ENCODE measurements at regions not wholly inside any gene's neighbourhood (a gene's known extent, or its start where the extent isn't known, plus 50 kb on each side); places are given as distances from the start of the nearest gene placed in this dataset.

DNA sequence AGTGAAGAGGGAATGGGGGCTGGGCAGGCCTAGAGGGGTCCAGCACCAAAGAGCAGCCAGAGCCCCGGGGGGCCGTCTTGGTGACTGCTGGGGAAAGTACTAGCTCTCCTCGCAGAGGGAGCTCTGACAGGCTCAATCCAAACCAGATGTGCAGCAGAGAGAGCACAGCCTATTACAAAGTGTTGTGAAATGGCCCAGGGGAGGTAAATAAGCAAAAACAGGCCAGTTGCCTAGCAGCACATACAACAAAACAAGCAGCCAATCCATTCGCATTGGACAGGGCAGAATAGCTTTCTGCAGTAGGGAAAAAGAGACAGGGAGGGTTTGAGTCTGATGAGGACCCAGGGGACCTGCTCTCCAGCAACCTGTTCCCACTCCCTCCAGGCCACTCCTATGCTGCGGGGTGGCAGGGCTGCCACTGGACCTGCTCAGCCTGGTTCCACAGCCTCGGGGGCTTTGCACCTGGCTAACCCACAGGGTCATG is 239.6 kb upstream of the FGGY start:
- H2AK5ac ChIP-seq (ENCODE audit: low read depth, low read length): peak overlapping the region; percentile 66
- H3K4me3 ChIP-seq (ENCODE audit: low read length in 2 of 2): no peak overlapping the region
- no peak overlapping the region for H2BK5ac ChIP-seq (ENCODE audit: low read length)
- H3K14ac ChIP-seq (ENCODE audit: low read length): peak overlapping the region; percentile 85
- peak overlapping the region; percentile 81 for H3K4ac ChIP-seq (ENCODE audit: low read length)
- H3K4me2 ChIP-seq (ENCODE audit: insufficient read depth, low read length, poor library complexity, severe bottlenecking): no peak overlapping the region
- peak overlapping the region; percentile 5 for H3K23ac ChIP-seq (ENCODE audit: low read depth, low read length, poor library complexity)
- no peak overlapping the region for H4K91ac ChIP-seq (ENCODE audit: low read depth, low read length, poor library complexity)
- H3K27ac ChIP-seq (replicated peaks; ENCODE audit: low read length): no peak overlapping the region
- no peak overlapping the region for H4K8ac ChIP-seq (ENCODE audit: low read depth, low read length)
- H3K79me1 ChIP-seq (ENCODE audit: low read depth, low read length): no peaks in the 10 kb centered on the region
- peaks cover 5 to 17% of the 10 kb centered on the region in 2 donors for H3K4me1 ChIP-seq (ENCODE audit: control insufficient read depth in 2 of 2, insufficient read depth in 1 of 2, low read depth in 1 of 2, low read length in 2 of 2)
- peak overlapping the region; percentile 78 for H3K18ac ChIP-seq (ENCODE audit: low read length)
- no peak for DNase-seq (ENCODE audit: low spot score)
- H3K36me3 ChIP-seq (replicated peaks in 1 of 2; ENCODE audit: control insufficient read depth in 2 of 2, insufficient read depth in 2 of 2, low read length in 2 of 2): no peaks in the 10 kb centered on the region
- H2AFZ ChIP-seq (ENCODE audit: low read length): peak overlapping the region; percentile 7
- no peaks in the 10 kb centered on the region for H3K27me3 ChIP-seq (ENCODE audit: control insufficient read depth in 3 of 3, insufficient read depth in 3 of 3, low read depth in 1 of 3, low read length in 3 of 3)
- no peaks in the 10 kb centered on the region for H3K9me3 ChIP-seq (replicated peaks in 1 of 2; ENCODE audit: control insufficient read depth in 2 of 2, insufficient read depth in 1 of 2, low read depth in 1 of 2, low read length in 2 of 2)
- no CpG with 5 or more reads among the region's 6 CpGs for WGBS, 2 donors (ENCODE audit: extremely low coverage in 2 of 2, insufficient read length in 2 of 2, insufficient replicate concordance in 1 of 2)
- no peak overlapping the region for H2BK120ac ChIP-seq (ENCODE audit: low read depth, low read length)
- H3K9ac ChIP-seq (ENCODE audit: low read depth, low read length, poor library complexity): peak overlapping the region; percentile 46
- peak overlapping the region; percentile 41 for H2BK15ac ChIP-seq (ENCODE audit: low read length)
- peak overlapping the region; percentile 53 for H2BK12ac ChIP-seq (ENCODE audit: low read length)

DNA sequence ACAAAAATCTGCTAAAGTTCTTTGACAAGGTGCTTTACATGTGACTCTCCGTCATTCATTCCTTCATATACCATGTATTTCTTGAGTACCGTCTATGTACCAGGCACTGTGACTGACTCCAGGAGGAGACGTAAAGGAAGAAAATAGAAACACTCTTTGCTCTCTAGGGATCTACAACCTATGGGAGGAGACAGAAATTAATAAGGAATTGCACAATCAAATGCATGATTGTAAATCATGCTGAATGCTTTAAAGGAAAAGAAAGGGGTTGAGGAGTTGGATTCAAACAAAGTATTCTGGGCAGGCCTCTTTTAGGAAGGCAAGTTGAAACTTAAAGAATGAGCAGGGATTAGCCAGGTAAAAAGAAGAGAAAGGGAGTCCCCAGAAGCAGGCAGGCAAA is 239.1 kb upstream of the FGGY start:
- no peak overlapping the region for H2BK12ac ChIP-seq (ENCODE audit: low read length)
- no peak overlapping the region for H3K14ac ChIP-seq (ENCODE audit: low read length)
- H2BK15ac ChIP-seq (ENCODE audit: low read length): no peak overlapping the region
- no peak overlapping the region for H3K23ac ChIP-seq (ENCODE audit: low read depth, low read length, poor library complexity)
- H2AK5ac ChIP-seq (ENCODE audit: low read depth, low read length): peak overlapping the region; percentile 66
- peak overlapping the region; percentile 46 for H3K9ac ChIP-seq (ENCODE audit: low read depth, low read length, poor library complexity)
- no peaks in the 10 kb centered on the region for H3K27me3 ChIP-seq (ENCODE audit: control insufficient read depth in 3 of 3, insufficient read depth in 3 of 3, low read depth in 1 of 3, low read length in 3 of 3)
- H3K36me3 ChIP-seq (replicated peaks in 1 of 2; ENCODE audit: control insufficient read depth in 2 of 2, insufficient read depth in 2 of 2, low read length in 2 of 2): no peaks in the 10 kb centered on the region
- no peak overlapping the region for H3K4me3 ChIP-seq (ENCODE audit: low read length in 2 of 2)
- peaks cover 5 to 16% of the 10 kb centered on the region in 2 donors for H3K4me1 ChIP-seq (ENCODE audit: control insufficient read depth in 2 of 2, insufficient read depth in 1 of 2, low read depth in 1 of 2, low read length in 2 of 2)
- H2BK5ac ChIP-seq (ENCODE audit: low read length): no peak overlapping the region
- DNase-seq (ENCODE audit: low spot score): no peak
- H3K27ac ChIP-seq (replicated peaks; ENCODE audit: low read length): no peak overlapping the region
- H3K4ac ChIP-seq (ENCODE audit: low read length): peak overlapping the region; percentile 81
- H2BK120ac ChIP-seq (ENCODE audit: low read depth, low read length): no peak overlapping the region
- peak overlapping the region; percentile 78 for H3K18ac ChIP-seq (ENCODE audit: low read length)
- no peak overlapping the region for H4K8ac ChIP-seq (ENCODE audit: low read depth, low read length)
- H3K9me3 ChIP-seq (replicated peaks in 1 of 2; ENCODE audit: control insufficient read depth in 2 of 2, insufficient read depth in 1 of 2, low read depth in 1 of 2, low read length in 2 of 2): no peaks in the 10 kb centered on the region
- no peak overlapping the region for H2AFZ ChIP-seq (ENCODE audit: low read length)
- H3K79me1 ChIP-seq (ENCODE audit: low read depth, low read length): no peaks in the 10 kb centered on the region
- H4K91ac ChIP-seq (ENCODE audit: low read depth, low read length, poor library complexity): no peak overlapping the region
- no peak overlapping the region for H3K4me2 ChIP-seq (ENCODE audit: insufficient read depth, low read length, poor library complexity, severe bottlenecking)
- WGBS, 2 donors (ENCODE audit: extremely low coverage in 2 of 2, insufficient read length in 2 of 2, insufficient replicate concordance in 1 of 2): no CpG with 5 or more reads among the region's 3 CpGs

DNA sequence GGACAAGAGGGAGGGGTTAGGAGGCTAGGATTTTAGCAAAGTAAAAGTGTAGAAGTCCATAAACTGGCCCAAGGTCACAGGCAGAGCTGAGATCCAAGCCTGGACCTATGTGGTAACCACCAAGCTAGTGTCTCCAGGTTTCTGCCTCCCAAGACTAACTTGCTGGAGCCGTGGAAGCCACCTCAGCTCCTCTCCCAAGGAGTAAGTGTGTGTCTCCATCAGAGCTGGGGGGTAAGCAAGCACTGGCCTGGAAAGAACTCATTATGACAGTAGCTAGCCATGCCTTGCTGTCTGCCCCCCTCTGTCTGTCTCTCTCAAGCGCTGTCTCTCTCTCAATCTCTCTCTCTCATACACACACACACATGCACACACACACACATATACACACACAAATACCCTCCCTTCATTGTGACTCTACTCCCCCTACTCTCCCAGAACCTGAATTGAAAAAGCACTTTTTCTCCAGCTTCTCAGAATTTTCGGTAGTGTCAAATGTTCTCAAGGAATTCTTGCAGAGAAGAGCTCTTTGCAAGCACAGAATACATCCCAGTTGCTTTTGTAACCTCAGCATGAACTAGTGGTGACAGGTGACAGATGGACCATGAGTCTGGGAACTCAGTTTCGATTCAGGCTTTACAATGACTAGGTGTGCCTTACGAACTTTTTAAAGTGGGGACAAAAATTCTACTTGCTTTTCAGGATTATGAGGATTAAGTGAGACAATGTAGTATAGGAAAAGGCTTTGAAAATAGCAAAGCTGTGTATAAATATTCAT is 238.0 kb upstream of the FGGY start:
- WGBS, 2 donors (ENCODE audit: extremely low coverage in 2 of 2, insufficient read length in 2 of 2, insufficient replicate concordance in 1 of 2): no CpG with 5 or more reads among the region's 5 CpGs
- H2BK120ac ChIP-seq (ENCODE audit: low read depth, low read length): no peak overlapping the region

DNA sequence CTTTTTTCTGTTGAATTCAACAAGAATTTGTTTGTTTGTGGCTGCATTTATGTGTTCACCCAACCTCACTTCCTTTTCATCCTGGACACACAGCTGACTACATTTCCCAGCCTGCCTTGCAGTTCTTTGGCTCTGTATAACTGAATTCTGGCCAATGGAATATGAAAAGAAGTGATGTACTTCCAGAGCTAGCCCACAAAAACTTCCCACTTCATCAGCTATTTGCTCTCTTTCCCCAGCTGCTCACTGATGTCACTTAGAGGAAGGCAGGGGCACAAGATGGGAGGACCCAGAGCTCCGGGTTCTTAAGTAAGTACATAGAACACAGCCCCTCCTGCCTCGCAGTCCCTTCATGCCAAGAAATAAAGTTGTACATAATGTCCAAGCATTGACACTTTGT is 235.0 kb upstream of the FGGY start:
- Histone ChIP-seq H3K27ac (replicated peaks; ENCODE audit: low read length) (no peak overlapping the region), H3K4ac (ENCODE audit: low read length) (no peak overlapping the region), H3K27me3 (ENCODE audit: control insufficient read depth in 3 of 3, insufficient read depth in 3 of 3, low read depth in 1 of 3, low read length in 3 of 3) (no peaks in the 10 kb centered on the region), H3K14ac (ENCODE audit: low read length) (no peak overlapping the region), H3K23ac (ENCODE audit: low read depth, low read length, poor library complexity) (no peak overlapping the region), H2AK5ac (ENCODE audit: low read depth, low read length) (no peak overlapping the region), H3K4me2 (ENCODE audit: insufficient read depth, low read length, poor library complexity, severe bottlenecking) (no peak overlapping the region), H3K9ac (ENCODE audit: low read depth, low read length, poor library complexity) (no peak overlapping the region), H4K8ac (ENCODE audit: low read depth, low read length) (no peak overlapping the region), H3K79me1 (ENCODE audit: low read depth, low read length) (no peaks in the 10 kb centered on the region), H4K91ac (ENCODE audit: low read depth, low read length, poor library complexity) (no peak overlapping the region), H3K4me1 (ENCODE audit: control insufficient read depth in 2 of 2, insufficient read depth in 1 of 2, low read depth in 1 of 2, low read length in 2 of 2) (peaks cover 10 to 15% of the 10 kb centered on the region in 2 donors), H2BK12ac (ENCODE audit: low read length) (no peak overlapping the region), H3K18ac (ENCODE audit: low read length) (no peak overlapping the region), H2BK15ac (ENCODE audit: low read length) (no peak overlapping the region), H2BK120ac (ENCODE audit: low read depth, low read length) (no peak overlapping the region), H2BK5ac (ENCODE audit: low read length) (no peak overlapping the region), H3K9me3 (replicated peaks in 1 of 2; ENCODE audit: control insufficient read depth in 2 of 2, insufficient read depth in 1 of 2, low read depth in 1 of 2, low read length in 2 of 2) (no peaks in the 10 kb centered on the region), H3K36me3 (replicated peaks in 1 of 2; ENCODE audit: control insufficient read depth in 2 of 2, insufficient read depth in 2 of 2, low read length in 2 of 2) (no peaks in the 10 kb centered on the region), H3K4me3 (ENCODE audit: low read length in 2 of 2) (no peak overlapping the region), H2AFZ (ENCODE audit: low read length) (peak overlapping the region; percentile 36)
- no CpG with 5 or more reads among the region's 2 CpGs for WGBS, 2 donors (ENCODE audit: extremely low coverage in 2 of 2, insufficient read length in 2 of 2, insufficient replicate concordance in 1 of 2)
- DNase-seq (ENCODE audit: low spot score): no peak

More for the DNA sequence above, 238.0 kb upstream of the FGGY start:
- no peak overlapping the region for H3K18ac ChIP-seq (ENCODE audit: low read length)
- H3K4me3 ChIP-seq (ENCODE audit: low read length in 2 of 2): no peak overlapping the region
- H3K9me3 ChIP-seq (replicated peaks in 1 of 2; ENCODE audit: control insufficient read depth in 2 of 2, insufficient read depth in 1 of 2, low read depth in 1 of 2, low read length in 2 of 2): no peaks in the 10 kb centered on the region
- no peak overlapping the region for H2AK5ac ChIP-seq (ENCODE audit: low read depth, low read length)
- no peak overlapping the region for H3K4ac ChIP-seq (ENCODE audit: low read length)
- no peaks in the 10 kb centered on the region for H3K36me3 ChIP-seq (replicated peaks in 1 of 2; ENCODE audit: control insufficient read depth in 2 of 2, insufficient read depth in 2 of 2, low read length in 2 of 2)
- no peaks in the 10 kb centered on the region for H3K79me1 ChIP-seq (ENCODE audit: low read depth, low read length)
- no peak for DNase-seq (ENCODE audit: low spot score)
- no peaks in the 10 kb centered on the region for H3K27me3 ChIP-seq (ENCODE audit: control insufficient read depth in 3 of 3, insufficient read depth in 3 of 3, low read depth in 1 of 3, low read length in 3 of 3)
- no peak overlapping the region for H3K14ac ChIP-seq (ENCODE audit: low read length)
- H3K4me2 ChIP-seq (ENCODE audit: insufficient read depth, low read length, poor library complexity, severe bottlenecking): no peak overlapping the region
- no peak overlapping the region for H4K91ac ChIP-seq (ENCODE audit: low read depth, low read length, poor library complexity)
- H3K27ac ChIP-seq (replicated peaks; ENCODE audit: low read length): no peak overlapping the region
- H3K9ac ChIP-seq (ENCODE audit: low read depth, low read length, poor library complexity): no peak overlapping the region
- no peak overlapping the region for H2AFZ ChIP-seq (ENCODE audit: low read length)
- H3K4me1 ChIP-seq (ENCODE audit: control insufficient read depth in 2 of 2, insufficient read depth in 1 of 2, low read depth in 1 of 2, low read length in 2 of 2): peaks cover 10 to 19% of the 10 kb centered on the region in 2 donors
- H2BK5ac ChIP-seq (ENCODE audit: low read length): no peak overlapping the region
- no peak overlapping the region for H4K8ac ChIP-seq (ENCODE audit: low read depth, low read length)
- no peak overlapping the region for H2BK12ac ChIP-seq (ENCODE audit: low read length)
- no peak overlapping the region for H3K23ac ChIP-seq (ENCODE audit: low read depth, low read length, poor library complexity)
- no peak overlapping the region for H2BK15ac ChIP-seq (ENCODE audit: low read length)
